ENCODE measurements at regions not wholly inside any gene's neighbourhood (a gene's known extent, or its start where the extent isn't known, plus 50 kb on each side); places are given as distances from the start of the nearest gene placed in this dataset.
"Not testable (repeated sequence)": the region's sequence is repeated elsewhere in the genome, so short reads cannot be mapped to it uniquely, and the experiment has no call there.

- no peak for DNase-seq (ENCODE audit: low read depth, low spot score)
Measured at GRCh38 chr3:166663194-166663593, 716.9 kb downstream of the ZBBX start.

DNA sequence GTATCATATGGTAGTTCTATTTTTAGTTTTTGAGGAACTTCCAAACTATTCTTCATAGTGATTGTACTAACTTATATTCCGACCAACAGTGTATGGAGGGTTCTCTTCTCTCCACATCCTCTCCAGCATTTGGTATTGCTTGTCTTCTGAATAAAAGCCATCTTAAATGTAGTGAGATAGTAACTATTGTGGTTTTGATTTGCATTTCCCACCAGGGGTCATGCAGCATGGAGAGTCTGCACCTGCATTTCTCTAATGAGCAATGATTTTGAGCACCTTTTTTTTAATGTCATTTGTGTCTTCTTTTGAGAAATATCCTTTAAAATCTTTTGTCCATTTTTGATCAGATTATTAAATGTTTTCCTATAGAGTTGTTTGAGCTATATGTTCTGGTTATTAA is 718.5 kb downstream of the ZBBX start:
- no peak for DNase-seq (ENCODE audit: low read depth, low spot score)

GRCh38 chr3:166660962-166661361 is 719.1 kb downstream of the ZBBX start:
- DNase-seq (ENCODE audit: low read depth, low spot score): no peak

DNA sequence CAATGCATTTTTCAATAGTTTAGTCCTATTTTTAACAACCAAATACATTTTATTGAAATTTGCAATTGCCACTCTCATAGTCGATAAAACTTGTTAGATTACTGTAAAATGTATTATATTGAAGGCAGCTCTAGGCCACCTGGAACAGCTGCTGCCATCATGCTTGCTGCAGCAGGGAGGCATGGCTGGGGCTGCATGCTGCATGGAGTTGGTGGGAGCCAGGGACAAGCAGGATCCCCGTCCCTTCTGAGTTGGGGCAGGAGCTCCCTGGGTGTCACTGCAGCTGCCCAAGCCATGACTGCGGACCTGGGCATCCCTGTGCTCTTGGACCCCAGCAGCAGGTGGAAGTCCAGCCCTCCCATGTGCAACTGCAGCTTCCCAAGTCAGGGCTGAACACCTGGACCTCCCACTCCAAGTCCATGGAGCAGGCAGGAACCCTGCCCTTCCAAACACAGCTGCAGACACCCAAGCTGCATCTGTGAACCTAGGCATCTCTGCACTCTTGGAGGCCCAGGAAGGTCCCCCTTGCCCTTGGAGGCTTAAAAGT is 742.0 kb downstream of the ZBBX start:
- DNase-seq (ENCODE audit: low read depth, low spot score): no peak

- DNase-seq (ENCODE audit: low read depth, low spot score): no peak
Measured at GRCh38 chr3:166634091-166634746, 745.9 kb downstream of the ZBBX start.

DNA sequence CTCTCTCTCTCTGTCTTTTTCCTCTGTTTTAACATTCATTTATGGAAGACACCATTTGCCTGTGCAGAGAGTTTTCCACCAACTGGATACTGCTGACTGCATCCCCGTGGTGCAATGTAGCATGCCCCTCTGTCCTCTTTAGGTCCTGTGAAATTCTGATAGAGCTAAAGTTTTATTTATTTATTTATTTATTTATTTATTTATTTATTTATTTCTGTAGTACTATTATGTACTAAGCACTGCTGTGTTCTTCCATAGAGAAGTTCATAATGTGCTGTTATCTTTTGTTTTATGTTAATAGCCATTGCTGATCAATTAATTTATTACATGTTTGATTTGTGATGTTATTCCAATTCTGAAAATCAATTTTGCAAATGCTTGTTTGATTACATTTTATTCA is 749.9 kb downstream of the ZBBX start:
- no peak for DNase-seq (ENCODE audit: low read depth, low spot score)

DNA sequence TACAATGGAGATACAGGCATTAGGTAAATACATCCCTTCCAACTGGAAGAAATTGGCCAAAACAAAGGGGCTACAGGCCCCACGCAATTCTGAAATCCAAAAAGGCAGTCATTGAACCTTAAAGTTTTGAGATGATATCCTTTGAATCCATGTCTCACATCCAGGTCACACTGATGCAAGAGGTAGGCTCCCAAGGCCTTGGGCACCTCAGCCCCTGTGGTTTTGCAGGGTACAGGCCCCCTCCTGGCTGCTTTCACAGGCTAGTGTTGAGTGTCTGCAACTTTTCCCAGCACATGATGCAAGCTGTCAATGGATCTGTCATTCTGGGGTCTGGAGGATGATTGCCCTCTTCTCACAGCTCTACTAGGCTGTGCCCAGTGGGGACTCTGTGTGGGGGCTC is 766.7 kb downstream of the ZBBX start:
- no peak for DNase-seq (ENCODE audit: low read depth, low spot score)

DNA sequence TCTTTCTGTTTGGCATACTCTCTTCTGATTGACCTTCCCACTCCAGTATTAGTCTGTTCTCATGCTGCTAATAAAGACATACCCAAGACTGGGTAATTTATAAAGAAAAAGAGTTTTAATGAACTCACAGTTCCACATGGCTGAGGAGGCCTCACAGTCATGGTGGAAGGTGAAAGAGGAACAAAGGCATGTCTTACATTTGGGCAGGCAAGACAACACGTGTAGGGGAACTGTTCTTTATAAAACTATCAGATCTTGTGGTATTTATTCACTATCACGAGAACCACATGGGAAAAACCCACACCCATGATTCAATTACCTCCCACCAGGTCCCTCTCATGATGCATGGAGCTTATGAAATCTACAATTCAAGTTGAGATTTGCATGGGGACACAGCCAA is 767.3 kb downstream of the ZBBX start:
- DNase-seq (ENCODE audit: low read depth, low spot score): not testable (repeated sequence)

- no peak for DNase-seq (ENCODE audit: low read depth, low spot score)
Measured at GRCh38 chr3:166607933-166608521, 770.8 kb upstream of the BCHE start.

GRCh38 chr3:166606988-166607387 is 769.8 kb upstream of the BCHE start:
- no peak for DNase-seq (ENCODE audit: low read depth, low spot score)

- no peak for DNase-seq (ENCODE audit: low read depth, low spot score)
Measured at GRCh38 chr3:166593776-166594175, 756.6 kb upstream of the BCHE start.

- peak; percentile 24 for DNase-seq (ENCODE audit: low read depth, low spot score)
Measured at GRCh38 chr3:166582236-166582635, 745.0 kb upstream of the BCHE start.

DNA sequence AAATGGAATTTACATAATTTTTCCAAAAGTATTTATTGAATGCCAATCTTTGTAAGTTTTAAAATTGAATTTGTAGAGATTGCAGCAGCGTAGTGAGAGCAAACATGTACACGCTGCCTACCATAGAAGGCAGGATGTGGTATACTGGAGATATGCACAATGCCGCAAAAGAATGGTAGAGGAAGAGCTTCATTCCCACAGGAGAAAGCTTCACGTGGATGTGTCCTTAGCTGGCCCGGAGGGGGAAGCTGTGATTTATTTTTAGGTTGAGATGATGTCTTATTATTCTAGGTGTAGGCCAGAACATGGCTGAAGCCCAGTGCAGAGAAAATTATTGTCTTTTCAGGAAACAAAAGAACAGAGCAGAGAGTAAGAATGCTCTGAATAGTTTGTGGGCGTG is 743.3 kb upstream of the BCHE start:
- peak; percentile 3 for DNase-seq (ENCODE audit: low read depth, low spot score)

- DNase-seq (ENCODE audit: low read depth, low spot score): no peak
Measured at GRCh38 chr3:166575161-166575560, 737.9 kb upstream of the BCHE start.

DNA sequence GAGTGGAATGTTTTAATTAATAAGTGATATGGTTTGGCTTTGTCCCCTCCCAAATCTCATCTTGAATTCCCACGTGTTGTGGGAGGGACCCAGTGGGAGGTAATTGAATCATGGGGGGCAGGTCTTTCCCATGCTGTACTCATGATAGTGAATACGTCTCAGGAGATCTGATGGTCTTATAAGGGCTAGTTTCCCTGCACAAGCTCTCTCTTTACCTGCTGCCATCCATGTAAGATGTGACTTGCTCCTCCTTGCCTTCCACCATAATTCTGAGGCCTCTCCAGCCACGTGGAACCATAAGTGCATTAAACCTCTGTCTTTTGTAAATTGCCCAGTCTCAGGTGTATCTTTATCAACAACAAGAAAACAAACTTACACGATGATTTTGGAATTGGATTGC is 734.5 kb upstream of the BCHE start:
- not testable (repeated sequence) for DNase-seq (ENCODE audit: low read depth, low spot score)

- DNase-seq (ENCODE audit: low read depth, low spot score): no peak
Measured at GRCh38 chr3:166570102-166570501, 732.9 kb upstream of the BCHE start.

DNA sequence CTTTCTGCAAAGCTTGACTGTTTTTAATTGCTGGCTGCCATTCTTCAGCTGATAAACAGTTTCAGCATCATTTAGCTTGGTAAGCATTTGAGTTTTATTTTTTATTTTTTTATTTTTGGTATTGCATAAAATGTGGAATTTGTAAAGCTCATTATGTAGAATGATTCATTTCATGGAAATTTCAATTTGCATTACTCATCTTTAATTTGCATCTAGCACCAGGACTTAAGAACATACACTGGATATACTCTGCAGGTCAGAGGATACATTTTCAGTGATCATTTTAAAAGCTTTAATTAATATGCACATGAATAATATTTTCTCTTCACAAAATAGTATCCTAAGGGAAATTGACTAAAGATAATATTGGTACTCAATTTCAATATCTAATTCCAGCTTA is 732.4 kb upstream of the BCHE start:
- DNase-seq (ENCODE audit: low read depth, low spot score): no peak

DNA sequence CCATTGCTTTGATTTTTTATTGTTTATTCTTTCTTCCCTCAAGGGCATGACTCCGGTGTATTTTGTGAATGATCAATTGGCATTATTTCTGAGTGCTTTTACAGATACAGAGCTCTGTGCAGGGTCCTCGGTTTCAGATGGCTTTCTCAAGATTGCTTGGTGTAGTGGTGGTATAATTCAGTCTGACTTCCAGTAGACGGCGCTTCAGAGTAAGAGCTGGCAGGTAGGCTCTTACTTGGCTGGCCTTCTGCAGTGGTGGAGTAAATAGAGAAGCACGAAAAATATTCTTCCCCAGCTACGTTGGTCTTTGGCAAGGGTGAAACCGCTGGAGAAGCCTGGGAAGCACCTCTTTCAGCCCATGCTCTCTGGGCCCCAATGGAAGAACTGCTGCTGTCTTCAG is 723.0 kb upstream of the BCHE start:
- no peak for DNase-seq (ENCODE audit: low read depth, low spot score)

- no peak for DNase-seq (ENCODE audit: low read depth, low spot score)
Measured at GRCh38 chr3:166556955-166557354, 719.7 kb upstream of the BCHE start.

GRCh38 chr3:166554023-166554422 is 716.8 kb upstream of the BCHE start:
- DNase-seq (ENCODE audit: low read depth, low spot score): peak; percentile 10

GRCh38 chr3:166533740-166534139 is 696.5 kb upstream of the BCHE start:
- DNase-seq (ENCODE audit: low read depth, low spot score): no peak

GRCh38 chr3:166531730-166532129 is 694.5 kb upstream of the BCHE start:
- DNase-seq (ENCODE audit: low read depth, low spot score): no peak

GRCh38 chr3:166527325-166527724 is 690.1 kb upstream of the BCHE start:
- peak; percentile 9 for DNase-seq (ENCODE audit: low read depth, low spot score)

DNA sequence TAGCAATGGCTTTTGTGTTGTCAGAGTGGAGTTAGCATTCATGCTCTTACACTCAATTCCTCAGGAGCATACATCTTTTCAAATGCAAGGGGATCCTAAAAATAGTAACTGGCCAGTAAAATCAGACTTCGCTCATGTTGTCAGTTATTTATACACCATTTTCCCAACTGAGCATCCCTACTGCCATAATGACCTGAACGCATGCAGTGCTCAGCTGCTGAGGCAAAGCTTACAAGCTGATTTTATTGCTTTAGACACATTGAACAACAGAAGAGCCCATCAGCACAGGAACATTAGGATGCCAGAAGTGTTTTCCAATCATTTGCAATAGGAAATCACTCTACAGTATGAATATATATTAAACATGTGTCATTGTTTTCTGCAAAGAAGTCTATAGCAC is 689.7 kb upstream of the BCHE start:
- no peak for DNase-seq (ENCODE audit: low read depth, low spot score)
